ENCODE measurements at regions not wholly inside any gene's neighbourhood (a gene's known extent, or its start where the extent isn't known, plus 50 kb on each side); places are given as distances from the start of the nearest gene placed in this dataset.

- DNase-seq (ENCODE audit: low spot score) = no peak
These were observed 735.0 kb downstream of the TMEM182 start for GRCh38 chr2:103496850-103497249.

GRCh38 chr2:103506812-103507211 lies 745.0 kb downstream of the TMEM182 start:
- DNase-seq (ENCODE audit: low spot score) = no peak

GRCh38 chr2:103512442-103512841 lies 750.6 kb downstream of the TMEM182 start:
- no peak for DNase-seq (ENCODE audit: low spot score)

- DNase-seq (ENCODE audit: low spot score) = no peak
These were observed 758.7 kb downstream of the TMEM182 start for GRCh38 chr2:103520547-103520946.

GRCh38 chr2:103525756-103526155 lies 763.9 kb downstream of the TMEM182 start:
- no peak for DNase-seq (ENCODE audit: low spot score)

DNA sequence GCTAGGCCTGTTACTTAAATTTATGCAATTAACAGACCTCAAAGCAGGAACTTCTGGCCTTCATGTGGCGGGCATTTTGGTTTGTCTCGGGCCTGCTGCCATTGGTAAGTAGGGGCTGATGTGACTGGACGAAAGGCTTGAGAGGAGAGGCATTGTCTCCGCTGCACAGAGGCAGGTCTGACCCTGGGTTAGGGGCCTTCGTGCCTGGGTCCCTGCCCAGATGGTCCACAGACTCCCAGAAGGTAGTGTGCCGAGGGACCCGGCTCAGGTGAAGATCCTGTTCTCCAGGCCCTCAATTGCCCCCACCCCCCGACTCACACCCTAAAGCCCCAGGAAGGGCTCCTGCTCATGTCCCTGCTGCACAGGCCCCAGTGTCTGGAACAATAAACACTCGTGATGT lies 764.9 kb downstream of the TMEM182 start:
- DNase-seq (ENCODE audit: low spot score) = no peak

DNA sequence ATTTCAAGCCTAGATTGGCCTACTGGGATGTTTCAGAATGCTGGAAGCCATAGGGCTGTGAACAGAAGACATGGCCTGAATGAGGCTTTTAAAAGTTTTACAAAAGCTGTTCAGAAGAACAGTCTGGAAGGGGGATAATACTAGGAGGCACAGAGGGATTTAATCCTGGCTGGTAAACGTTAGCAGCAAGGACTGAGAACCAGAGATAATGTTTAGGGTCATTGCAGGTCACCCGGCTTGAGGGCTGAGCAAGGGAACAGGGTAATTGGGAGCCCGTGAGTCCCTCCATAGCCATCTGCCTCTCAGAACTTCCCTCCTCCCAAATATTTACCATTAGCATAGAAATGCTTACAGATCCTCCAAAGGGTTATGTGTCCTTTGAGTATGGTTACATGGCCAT lies 765.4 kb downstream of the TMEM182 start:
- no peak for DNase-seq (ENCODE audit: low spot score)

GRCh38 chr2:103529798-103530502 lies 768.1 kb downstream of the TMEM182 start:
- DNase-seq (ENCODE audit: low spot score) = no peak

DNA sequence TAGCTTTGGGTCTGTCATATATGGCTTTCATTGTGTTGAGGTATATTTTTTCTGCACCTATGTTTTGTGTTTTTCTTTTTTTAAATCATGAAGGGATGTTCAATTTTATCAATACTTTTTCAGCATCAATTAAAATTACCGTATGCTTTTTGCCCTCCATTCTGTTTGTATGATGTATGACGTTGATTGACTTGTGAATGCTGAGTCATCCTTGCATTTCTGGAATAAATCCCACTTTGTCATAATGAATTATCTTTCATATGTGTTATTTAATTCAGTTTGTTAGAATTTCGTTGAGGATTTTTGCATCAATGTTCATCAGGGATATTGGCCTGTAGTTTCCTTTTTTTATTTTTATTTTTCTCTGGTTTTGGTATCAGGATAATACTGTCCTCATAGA lies 790.9 kb downstream of the TMEM182 start:
- DNase-seq (ENCODE audit: low spot score) = no peak

- no peak for DNase-seq (ENCODE audit: low spot score)
These were observed 833.0 kb downstream of the TMEM182 start for GRCh38 chr2:103594823-103595222.

DNA sequence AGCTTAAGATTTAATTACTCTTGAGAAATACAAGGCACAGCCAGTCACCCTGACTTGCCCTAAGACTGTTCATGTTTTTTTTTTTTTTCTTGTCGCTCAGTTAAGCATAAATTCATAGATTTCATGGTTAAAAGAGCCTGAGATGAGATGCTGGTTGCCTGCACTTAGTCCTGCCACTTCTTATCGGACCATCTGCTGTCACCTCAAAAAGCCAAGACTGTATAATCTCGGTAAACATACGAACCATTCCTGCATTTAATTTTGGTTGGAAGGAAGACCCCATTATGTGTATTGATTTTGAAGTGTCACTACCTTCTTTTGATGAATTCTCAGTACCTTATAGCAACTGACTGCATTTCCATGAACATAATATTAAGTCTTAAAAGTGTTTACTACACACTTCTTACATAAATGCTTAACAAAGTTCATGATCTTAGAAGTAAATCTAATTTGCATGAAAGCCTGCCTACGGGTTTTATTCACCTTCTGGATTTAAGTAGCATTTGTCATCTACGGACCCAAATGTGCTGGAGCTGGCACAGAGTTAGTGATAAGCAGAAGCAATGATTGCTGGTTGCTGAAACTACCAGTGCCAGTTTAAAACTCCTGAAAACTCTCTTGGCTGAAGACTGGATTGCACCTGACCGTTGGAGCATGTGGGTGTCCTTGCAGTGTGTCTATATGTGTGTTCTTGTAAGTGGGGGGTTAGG lies 843.4 kb downstream of the TMEM182 start:
- no peak for DNase-seq (ENCODE audit: low spot score)

GRCh38 chr2:103615611-103616105 lies 853.8 kb downstream of the TMEM182 start:
- DNase-seq (ENCODE audit: low spot score) = no peak

DNA sequence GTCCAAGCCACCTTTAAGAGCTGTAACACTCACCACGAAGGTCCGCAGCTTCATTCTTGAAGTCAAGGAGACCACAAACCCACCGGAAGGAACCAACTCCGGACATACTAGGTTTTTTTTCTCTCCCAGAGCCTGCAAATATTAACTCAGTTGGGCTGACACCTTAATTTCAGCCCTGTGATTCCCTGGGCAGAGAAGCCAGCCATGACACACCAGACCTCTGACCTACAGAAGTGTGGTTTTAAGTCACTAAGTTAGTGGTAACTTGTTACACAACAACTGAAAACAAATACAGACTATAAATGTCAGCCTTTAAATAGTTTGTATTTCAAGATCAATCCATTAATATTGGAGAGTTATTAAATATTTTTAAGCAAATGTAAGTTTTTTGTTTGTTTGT lies 855.1 kb downstream of the TMEM182 start:
- DNase-seq (ENCODE audit: low spot score) = no peak

DNA sequence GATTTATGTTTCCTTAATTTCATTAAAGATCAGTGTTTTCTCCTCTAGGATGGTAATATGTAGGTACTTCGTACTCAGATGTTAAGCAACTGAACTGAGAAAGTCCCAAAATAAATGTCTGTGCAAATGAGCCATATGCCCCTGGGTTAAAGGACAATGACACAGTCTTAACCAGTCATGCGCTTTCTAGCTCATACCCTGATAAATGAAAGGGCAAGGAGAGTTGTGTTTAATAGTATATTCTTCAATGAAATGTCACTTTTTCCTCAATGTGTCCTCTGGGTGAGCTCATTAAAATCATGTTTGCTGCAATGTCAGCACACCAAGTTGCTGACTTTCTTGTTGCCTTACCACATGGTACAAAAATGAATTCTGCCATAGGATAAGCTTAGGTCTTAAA lies 856.3 kb downstream of the TMEM182 start:
- no peak for DNase-seq (ENCODE audit: low spot score)

DNA sequence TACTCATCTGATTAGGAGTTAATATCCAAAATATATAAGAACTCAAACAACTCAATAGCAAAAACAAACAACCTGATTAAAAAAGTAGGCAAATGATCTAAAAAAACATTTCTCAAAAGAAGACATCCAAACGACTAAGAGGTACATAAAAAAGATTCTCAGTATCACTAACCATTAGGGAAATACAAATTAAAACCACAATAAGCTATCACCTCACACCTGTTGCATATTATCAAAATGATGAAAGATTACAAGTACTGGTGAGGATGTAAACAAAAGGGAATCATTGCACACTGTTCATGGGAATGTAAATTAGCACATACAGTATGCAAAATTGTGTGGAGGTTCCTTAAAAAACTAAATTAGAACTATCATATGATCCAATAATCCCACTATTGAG lies 865.5 kb downstream of the TMEM182 start:
- no peak for DNase-seq (ENCODE audit: low spot score)

GRCh38 chr2:103638978-103639377 lies 877.1 kb downstream of the TMEM182 start:
- DNase-seq (ENCODE audit: low spot score) = no peak

DNA sequence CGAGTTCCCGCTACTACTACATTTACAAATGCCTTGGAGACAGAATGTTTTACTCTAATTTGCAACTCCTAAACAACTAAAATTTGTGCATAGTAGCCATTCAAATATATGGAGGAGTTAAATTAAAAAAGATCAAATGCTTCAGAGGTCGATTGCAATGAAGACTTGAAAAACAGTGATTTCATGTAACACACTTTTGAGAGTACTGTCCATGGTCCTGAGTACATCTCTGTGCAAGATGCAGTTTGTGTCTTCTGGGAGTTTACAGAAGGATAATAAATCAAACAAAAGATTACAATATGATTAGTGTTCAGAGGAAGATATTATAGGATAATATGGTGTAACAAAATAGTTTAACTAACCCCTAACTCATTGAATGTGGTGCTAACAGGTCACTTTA lies 894.7 kb downstream of the TMEM182 start:
- DNase-seq (ENCODE audit: low spot score) = no peak

GRCh38 chr2:103660519-103660918 lies 898.7 kb downstream of the TMEM182 start:
- DNase-seq (ENCODE audit: low spot score) = no peak

- no peak for DNase-seq (ENCODE audit: low spot score)
These were observed 899.1 kb downstream of the TMEM182 start for GRCh38 chr2:103660947-103661346.

DNA sequence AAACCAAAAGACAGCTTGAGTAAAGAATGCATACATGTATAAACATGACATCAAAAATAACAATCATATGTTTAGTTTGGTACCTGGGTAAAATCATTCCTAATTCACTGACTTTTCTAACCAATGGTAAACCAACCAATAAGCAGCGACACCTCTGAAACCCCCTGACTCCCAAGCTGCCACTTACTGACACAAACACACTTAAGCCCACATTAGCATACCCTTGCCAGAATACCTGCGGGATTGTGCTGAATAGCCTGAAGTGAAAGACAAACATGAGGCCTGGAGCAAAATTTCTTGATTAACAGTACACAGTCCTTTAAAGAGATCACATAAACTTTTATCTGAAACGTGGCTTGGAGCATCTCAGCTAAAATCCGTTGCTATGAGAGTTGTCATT lies 902.9 kb downstream of the TMEM182 start:
- no peak for DNase-seq (ENCODE audit: low spot score)

DNA sequence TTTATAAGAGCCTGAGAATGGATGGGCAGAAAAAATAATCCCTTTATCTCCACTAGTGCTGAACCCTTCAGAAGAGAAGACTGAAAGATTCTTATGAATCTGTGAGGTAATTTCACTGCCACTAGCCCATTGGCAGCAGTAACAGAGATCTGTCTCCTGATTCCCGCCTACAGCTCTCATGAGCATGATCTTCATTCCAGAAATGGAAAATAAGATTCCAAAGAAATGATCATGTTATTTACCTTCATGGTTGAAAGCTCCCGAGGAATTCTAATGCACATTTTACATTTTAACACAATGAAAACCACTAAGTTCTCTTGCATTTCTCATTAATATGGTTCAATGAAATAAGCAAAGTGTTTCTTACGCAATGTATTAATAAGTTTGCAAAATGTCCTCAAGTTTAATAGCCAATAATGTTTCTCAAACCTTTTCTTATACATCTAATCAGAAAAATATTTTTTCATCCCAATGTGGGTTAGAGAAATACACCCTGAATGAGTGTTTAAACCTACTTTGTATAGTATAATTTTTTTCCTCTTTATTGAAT lies 905.6 kb downstream of the TMEM182 start:
- DNase-seq (ENCODE audit: low spot score) = no peak

DNA sequence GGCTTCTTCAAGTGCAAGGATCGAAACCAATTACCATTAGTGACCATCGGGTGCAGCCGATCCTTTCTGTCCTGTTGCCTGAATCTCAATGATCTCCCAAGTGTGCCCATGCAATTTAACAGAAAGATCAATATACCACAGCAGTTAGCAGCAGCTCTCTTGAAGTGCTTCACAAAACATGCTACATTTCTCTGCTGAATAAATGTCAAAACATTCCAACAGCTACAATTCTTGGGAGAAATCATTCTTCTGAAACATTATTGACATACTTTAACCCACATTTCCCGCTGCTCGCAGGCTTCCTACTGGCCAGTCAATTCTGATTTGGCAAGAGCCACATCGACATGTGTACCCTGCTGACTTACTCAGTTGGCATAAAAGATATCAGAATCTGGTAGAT lies 907.7 kb downstream of the TMEM182 start:
- DNase-seq (ENCODE audit: low spot score) = no peak

Measured in ureter (tissue), 1 donor.